ENCODE measurements at regions not wholly inside any gene's neighbourhood (a gene's known extent, or its start where the extent isn't known, plus 50 kb on each side); places are given as distances from the start of the nearest gene placed in this dataset.

DNA sequence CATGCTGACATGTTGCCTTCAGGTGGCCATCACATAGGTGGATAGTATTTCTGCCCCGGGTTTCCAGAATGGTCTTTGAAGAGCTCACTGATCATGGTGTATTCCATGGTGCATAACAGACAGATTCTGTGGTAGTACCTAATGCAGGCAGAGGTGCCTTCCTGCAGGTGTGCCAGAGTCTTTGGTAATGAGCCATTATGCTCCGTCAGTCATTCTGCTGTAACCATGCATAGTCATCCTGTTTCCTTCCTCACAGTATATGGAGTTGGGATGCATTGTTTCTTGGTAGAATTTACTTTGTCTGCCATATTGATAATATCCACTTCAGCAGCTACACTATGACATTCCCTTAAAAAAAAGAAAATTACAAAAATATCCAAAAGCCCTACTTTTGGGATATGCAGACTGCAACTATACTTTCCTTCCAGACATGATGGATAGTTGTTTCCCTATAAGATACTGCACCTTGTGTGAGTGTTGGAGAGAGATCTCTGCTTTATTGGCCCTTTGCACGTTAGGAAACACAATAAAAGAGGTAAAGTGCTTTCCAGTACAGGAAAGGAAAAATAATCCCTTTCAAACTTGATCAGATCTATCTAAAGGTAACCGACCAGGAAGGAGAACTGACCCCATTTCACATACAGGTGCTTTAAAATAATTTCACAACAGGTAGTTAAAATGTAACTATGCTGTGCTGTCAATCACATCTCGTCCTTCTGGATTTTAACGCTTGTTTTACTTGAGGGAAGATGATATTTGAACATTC lies 537.5 kb upstream of the WWC1 start (continued):
- no peak for TF ChIP-seq ZNF7 (CRISPR knock-in tag; IDR thresholded peaks at IDR 0.05)

DNA sequence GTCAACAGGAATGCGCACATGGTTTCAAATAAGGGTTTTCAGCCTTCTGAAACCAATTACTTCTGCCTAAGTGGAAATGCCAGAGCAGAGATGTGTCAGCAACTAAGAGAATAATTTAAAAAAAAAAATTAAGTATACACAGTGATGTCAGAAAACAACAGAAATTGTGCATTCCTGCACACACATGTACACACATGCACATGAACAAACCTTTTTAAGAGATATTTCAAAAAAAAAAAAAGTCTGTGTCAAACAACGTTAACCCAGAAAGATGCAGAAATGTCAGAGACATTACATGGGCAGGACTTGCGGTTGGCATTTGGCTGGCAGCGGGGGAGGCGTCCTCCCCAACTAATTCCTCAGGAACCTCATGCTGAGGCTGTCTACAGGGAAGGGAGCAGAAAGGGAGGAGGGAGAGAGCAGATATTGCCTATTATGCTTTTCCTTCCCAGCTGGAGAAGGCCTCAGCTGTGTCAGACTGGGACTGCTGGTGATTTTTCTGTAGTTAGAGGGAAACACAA lies 536.9 kb upstream of the WWC1 start:
- Histone ChIP-seq H3K27me3 (ENCODE audit: control insufficient read depth in 1 of 2, insufficient read depth in 2 of 2, low read length in 2 of 2) (no peaks in the 10 kb centered on the region; a peak in 1 of 5 replicates), H3K79me2 (ENCODE audit: insufficient read depth, low read length) (no peaks in the 10 kb centered on the region), H3K4me1 (ENCODE audit: insufficient read depth, low read length) (no peaks in the 10 kb centered on the region), H2AFZ (ENCODE audit: low read length) (no peak overlapping the region), H4K20me1 (ENCODE audit: insufficient read depth, low read length) (no peaks in the 10 kb centered on the region), H3K36me3 (replicated peaks in 1 of 2; ENCODE audit: control insufficient read depth in 1 of 2, insufficient read depth in 2 of 2, low read length in 2 of 2) (no peaks in the 10 kb centered on the region), H3K9me3 (ENCODE audit: low read length) (no peaks in the 10 kb centered on the region), H3K27ac (ENCODE audit: extremely low read length, insufficient read depth, low read length) (no peak overlapping the region), H3K9ac (ENCODE audit: insufficient read depth, low read depth, low read length) (no peak overlapping the region), H3K4me2 (ENCODE audit: low read depth, low read length) (no peak overlapping the region), H3K4me3 (replicated peaks in 1 of 3; ENCODE audit: insufficient read depth in 1 of 3, low read depth in 2 of 3, low read length in 3 of 3) (no peak overlapping the region)
- ChIA-PET CTCF (ENCODE audit: low intra/inter-chr PET ratio, low total read pairs) (no interaction called here), POLR2A (no interaction called here)
- in situ Hi-C loops (cut with HindIII; ENCODE audit: extremely low pct_ligation_motif_present, low pct_unique_long_range_greater_than_20kb) (no loop called here), intact Hi-C loops (cut with micrococcal nuclease; ENCODE audit: unreplicated experiment) (no loop called here)
- DNase-seq (ENCODE audit: low spot score): no peak
- ATAC-seq: no peak
- no TSS peak for BruUV-seq (replicated peaks)
- FAIRE-seq: no peak
- 30% methylated on average over 5 of the region's 5 CpGs for WGBS (ENCODE audit: low lambda C conversion rate)
- TF ChIP-seq, protein P1, sequence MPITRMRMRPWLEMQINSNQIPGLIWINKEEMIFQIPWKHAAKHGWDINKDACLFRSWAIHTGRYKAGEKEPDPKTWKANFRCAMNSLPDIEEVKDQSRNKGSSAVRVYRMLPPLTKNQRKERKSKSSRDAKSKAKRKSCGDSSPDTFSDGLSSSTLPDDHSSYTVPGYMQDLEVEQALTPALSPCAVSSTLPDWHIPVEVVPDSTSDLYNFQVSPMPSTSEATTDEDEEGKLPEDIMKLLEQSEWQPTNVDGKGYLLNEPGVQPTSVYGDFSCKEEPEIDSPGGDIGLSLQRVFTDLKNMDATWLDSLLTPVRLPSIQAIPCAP (CRISPR knock-in tag; IDR thresholded peaks at IDR 0.05; ENCODE audit: low read depth): no peak
- TF ChIP-seq, protein P2, sequence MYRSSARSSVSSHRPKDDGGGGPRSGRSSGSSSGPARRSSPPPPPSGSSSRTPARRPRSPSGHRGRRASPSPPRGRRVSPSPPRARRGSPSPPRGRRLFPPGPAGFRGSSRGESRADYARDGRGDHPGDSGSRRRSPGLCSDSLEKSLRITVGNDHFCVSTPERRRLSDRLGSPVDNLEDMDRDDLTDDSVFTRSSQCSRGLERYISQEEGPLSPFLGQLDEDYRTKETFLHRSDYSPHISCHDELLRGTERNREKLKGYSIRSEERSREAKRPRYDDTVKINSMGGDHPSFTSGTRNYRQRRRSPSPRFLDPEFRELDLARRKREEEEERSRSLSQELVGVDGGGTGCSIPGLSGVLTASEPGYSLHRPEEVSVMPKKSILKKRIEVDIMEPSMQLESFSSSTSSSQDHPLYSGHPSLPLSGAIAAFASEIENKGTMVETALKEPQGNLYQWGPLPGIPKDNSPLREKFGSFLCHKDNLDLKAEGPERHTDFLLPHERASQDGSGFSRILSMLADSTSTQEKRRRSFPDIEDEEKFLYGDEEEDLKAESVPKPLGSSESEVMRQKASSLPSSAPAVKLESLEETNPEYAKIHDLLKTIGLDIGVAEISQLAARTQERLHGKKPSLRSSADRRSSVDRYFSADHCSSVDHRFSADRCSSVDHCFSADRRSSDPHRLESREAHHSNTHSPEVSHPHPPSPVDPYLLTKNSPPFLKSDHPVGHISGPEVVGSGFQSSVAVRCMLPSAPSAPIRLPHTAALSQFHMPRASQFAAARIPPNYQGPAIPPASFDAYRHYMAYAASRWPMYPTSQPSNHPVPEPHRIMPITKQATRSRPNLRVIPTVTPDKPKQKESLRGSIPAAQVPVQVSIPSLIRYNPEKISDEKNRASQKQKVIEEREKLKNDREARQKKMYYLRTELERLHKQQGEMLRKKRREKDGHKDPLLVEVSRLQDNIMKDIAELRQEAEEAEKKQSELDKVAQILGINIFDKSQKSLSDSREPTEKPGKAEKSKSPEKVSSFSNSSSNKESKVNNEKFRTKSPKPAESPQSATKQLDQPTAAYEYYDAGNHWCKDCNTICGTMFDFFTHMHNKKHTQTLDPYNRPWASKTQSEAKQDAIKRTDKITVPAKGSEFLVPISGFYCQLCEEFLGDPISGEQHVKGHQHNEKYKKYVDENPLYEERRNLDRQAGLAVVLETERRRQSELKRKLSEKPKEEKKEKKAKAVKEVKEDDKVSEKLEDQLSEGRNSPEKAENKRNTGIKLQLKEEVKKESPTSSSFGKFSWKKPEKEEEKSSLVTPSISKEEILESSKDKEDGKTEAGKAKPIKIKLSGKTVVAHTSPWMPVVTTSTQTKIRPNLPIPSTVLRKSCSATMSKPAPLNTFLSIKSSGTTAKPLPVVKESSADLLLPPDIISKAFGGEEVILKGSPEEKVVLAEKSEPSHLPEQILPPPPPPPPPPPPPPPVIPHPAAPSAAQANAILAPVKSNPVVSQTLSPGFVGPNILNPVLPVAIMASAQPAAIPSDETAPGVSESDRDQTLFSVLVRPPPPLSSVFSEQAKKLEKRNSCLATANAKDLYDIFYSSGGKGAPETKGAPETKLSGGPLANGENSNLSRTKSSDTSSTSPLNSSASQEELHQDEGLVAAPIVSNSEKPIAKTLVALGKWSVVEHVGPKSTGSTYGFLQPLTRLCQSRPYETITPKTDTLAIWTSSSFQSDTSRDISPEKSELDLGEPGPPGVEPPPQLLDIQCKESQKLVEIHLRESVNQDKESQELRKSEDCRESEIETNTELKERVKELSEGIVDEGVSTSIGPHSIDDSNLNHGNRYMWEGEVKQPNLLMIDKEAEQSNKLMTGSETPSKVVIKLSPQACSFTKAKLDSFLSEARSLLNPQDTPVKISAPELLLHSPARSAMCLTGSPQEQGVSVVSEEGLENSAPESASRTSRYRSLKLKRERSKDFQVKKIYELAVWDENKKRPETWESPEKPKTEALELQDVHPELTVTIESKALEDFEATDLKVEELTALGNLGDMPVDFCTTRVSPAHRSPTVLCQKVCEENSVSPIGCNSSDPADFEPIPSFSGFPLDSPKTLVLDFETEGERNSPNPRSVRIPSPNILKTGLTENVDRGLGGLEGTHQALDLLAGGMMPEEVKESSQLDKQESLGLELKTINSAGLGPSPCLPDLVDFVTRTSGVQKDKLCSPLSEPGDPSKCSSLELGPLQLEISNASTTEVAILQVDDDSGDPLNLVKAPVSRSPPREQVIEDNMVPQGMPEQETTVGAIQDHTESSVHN (CRISPR knock-in tag; IDR thresholded peaks at IDR 0.05): no peak
- TF ChIP-seq AGO2 (optimal IDR thresholded peaks at IDR 0.05; ENCODE audit: low read depth, low read length) (no peak), DR1 (CRISPR knock-in tag; IDR thresholded peaks at IDR 0.05) (no peak), MED8 (CRISPR knock-in tag; IDR thresholded peaks at IDR 0.05; ENCODE audit: insufficient replicate concordance) (no peak)
- TF ChIP-seq, protein P3, sequence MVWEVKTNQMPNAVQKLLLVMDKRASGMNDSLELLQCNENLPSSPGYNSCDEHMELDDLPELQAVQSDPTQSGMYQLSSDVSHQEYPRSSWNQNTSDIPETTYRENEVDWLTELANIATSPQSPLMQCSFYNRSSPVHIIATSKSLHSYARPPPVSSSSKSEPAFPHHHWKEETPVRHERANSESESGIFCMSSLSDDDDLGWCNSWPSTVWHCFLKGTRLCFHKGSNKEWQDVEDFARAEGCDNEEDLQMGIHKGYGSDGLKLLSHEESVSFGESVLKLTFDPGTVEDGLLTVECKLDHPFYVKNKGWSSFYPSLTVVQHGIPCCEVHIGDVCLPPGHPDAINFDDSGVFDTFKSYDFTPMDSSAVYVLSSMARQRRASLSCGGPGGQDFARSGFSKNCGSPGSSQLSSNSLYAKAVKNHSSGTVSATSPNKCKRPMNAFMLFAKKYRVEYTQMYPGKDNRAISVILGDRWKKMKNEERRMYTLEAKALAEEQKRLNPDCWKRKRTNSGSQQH (CRISPR knock-in tag; IDR thresholded peaks at IDR 0.05; ENCODE audit: low read depth): no peak
- TF ChIP-seq, protein P4, sequence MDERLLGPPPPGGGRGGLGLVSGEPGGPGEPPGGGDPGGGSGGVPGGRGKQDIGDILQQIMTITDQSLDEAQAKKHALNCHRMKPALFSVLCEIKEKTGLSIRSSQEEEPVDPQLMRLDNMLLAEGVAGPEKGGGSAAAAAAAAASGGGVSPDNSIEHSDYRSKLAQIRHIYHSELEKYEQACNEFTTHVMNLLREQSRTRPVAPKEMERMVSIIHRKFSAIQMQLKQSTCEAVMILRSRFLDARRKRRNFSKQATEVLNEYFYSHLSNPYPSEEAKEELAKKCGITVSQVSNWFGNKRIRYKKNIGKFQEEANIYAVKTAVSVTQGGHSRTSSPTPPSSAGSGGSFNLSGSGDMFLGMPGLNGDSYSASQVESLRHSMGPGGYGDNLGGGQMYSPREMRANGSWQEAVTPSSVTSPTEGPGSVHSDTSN (CRISPR knock-in tag; IDR thresholded peaks at IDR 0.05): no peak
